ENCODE measurements at regions not wholly inside any gene's neighbourhood (a gene's known extent, or its start where the extent isn't known, plus 50 kb on each side); places are given as distances from the start of the nearest gene placed in this dataset.

DNA sequence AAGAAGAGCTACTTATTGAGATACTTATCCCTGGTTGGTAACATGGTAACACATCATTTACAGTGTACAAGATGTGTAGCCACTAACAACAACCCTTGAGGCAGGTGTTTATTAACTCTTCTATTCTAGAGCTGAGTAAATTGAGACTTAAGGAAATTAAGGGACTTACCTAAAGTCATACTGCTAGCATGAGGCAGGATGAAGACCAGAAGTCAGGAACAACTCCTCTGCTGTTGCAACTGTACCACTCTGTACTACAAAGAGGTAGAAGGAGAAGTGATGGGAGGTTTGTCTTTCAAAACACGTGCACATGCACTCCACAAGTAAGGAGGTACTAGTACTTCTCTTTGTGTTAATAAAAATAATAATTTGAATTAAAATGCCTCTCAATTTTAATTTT is 79.9 kb downstream of the LLPH start:
- H3K36me3 ChIP-seq (replicated peaks) = no peaks in the 10 kb centered on the region
- DNase-seq (ENCODE audit: low spot score in 2 of 2) = no peak
- H3K4me1 ChIP-seq = peaks cover 5% of the 10 kb centered on the region
- no peak overlapping the region for H3K4me3 ChIP-seq
- H3K27me3 ChIP-seq (ENCODE audit: low read depth) = peaks cover 35% of the 10 kb centered on the region
- in situ Hi-C loops (cut with MboI; ENCODE audit: low sequenced_read_pairs) = no loop called here
- H3K9me3 ChIP-seq = no peaks in the 10 kb centered on the region

DNA sequence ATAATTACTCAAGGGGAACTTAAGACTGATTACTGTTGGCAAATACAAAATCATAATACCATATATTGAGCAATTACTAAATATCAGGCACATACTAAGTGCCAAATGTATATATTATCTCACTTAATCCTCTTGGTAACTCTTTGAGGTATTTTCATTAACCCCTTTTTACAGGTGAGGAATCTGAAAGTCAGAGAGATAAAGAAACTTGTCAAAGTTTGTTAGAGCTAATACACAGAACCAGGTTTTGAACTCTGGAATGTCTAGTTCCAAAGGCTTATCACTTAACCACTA is 80.3 kb downstream of the LLPH start:
- no peak for DNase-seq (ENCODE audit: low spot score in 2 of 2)
- Histone ChIP-seq H3K9me3 (no peaks in the 10 kb centered on the region), H3K4me3 (no peak overlapping the region), H3K36me3 (replicated peaks) (no peaks in the 10 kb centered on the region), H3K4me1 (peaks cover 5% of the 10 kb centered on the region), H3K27me3 (ENCODE audit: low read depth) (peaks cover 36% of the 10 kb centered on the region)
- in situ Hi-C loops (cut with MboI; ENCODE audit: low sequenced_read_pairs) = no loop called here

- DNase-seq (ENCODE audit: low spot score in 2 of 2) = peak in 1 of 2 experiments; percentile 10
- Histone ChIP-seq H3K4me1 (peaks cover 5% of the 10 kb centered on the region), H3K9me3 (no peaks in the 10 kb centered on the region), H3K4me3 (no peak overlapping the region), H3K36me3 (replicated peaks) (no peaks in the 10 kb centered on the region), H3K27me3 (ENCODE audit: low read depth) (peaks cover 41% of the 10 kb centered on the region)
- in situ Hi-C loops (cut with MboI; ENCODE audit: low sequenced_read_pairs) = no loop called here
Observed at GRCh38 chr12:66049538-66050282, 80.8 kb downstream of the LLPH start.

GRCh38 chr12:66048835-66049537 is 81.6 kb downstream of the LLPH start:
- peaks cover 5% of the 10 kb centered on the region for H3K4me1 ChIP-seq
- no peak for DNase-seq (ENCODE audit: low spot score in 2 of 2)
- no peak overlapping the region for H3K4me3 ChIP-seq
- H3K9me3 ChIP-seq = no peaks in the 10 kb centered on the region
- H3K27me3 ChIP-seq (ENCODE audit: low read depth) = peaks cover 48% of the 10 kb centered on the region
- H3K36me3 ChIP-seq (replicated peaks) = no peaks in the 10 kb centered on the region
- in situ Hi-C loops (cut with MboI; ENCODE audit: low sequenced_read_pairs) = no loop called here

- no peak for DNase-seq (ENCODE audit: low spot score in 2 of 2)
- Histone ChIP-seq H3K4me3 (no peak overlapping the region), H3K4me1 (peaks cover 5% of the 10 kb centered on the region), H3K27me3 (ENCODE audit: low read depth) (peaks cover 51% of the 10 kb centered on the region), H3K9me3 (no peaks in the 10 kb centered on the region), H3K36me3 (replicated peaks) (no peaks in the 10 kb centered on the region)
- in situ Hi-C loops (cut with MboI; ENCODE audit: low sequenced_read_pairs) = no loop called here
Observed at GRCh38 chr12:66048218-66048834, 82.2 kb downstream of the LLPH start.

DNA sequence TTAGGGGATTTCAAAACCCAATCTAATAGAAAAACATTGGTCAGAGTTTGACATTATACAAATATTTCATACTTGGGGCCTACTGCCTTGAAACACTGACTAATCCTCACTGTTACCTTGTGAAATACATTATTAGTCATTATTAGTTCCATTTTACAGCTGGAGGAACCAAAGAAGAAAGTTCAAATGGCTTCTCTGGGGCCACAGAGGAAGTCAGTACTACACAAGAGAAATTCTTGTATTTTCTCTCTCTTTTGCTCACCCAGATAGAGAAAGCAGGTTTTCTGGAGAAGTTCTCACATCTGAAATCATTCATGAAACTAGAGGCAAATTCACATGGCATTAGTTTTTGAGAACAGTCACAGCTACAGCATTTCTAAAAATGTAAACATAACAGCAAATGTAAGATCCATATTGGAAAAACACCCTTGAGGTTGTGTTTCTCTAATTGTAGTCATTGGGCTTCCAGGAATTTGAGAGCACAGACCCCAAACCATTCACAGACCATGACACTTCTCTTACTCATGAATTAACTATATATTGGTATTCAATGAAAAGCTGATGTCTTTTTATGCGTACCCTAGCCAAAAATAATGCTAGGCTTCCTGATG is 83.0 kb downstream of the LLPH start:
- in situ Hi-C loops (cut with MboI; ENCODE audit: low sequenced_read_pairs) = no loop called here
- DNase-seq (ENCODE audit: low spot score in 2 of 2) = no peak
- H3K4me3 ChIP-seq = no peak overlapping the region
- H3K27me3 ChIP-seq (ENCODE audit: low read depth) = peaks cover 49% of the 10 kb centered on the region
- no peaks in the 10 kb centered on the region for H3K9me3 ChIP-seq
- peaks cover 5% of the 10 kb centered on the region for H3K4me1 ChIP-seq
- no peaks in the 10 kb centered on the region for H3K36me3 ChIP-seq (replicated peaks)

- Histone ChIP-seq H3K9me3 (no peaks in the 10 kb centered on the region), H3K36me3 (replicated peaks) (no peaks in the 10 kb centered on the region), H3K4me1 (peaks cover 5% of the 10 kb centered on the region), H3K27me3 (ENCODE audit: low read depth) (peaks cover 50% of the 10 kb centered on the region), H3K4me3 (no peak overlapping the region)
- DNase-seq (ENCODE audit: low spot score in 2 of 2) = no peak
- in situ Hi-C loops (cut with MboI; ENCODE audit: low sequenced_read_pairs) = no loop called here
Observed at GRCh38 chr12:66045506-66045905, 85.0 kb downstream of the LLPH start.

DNA sequence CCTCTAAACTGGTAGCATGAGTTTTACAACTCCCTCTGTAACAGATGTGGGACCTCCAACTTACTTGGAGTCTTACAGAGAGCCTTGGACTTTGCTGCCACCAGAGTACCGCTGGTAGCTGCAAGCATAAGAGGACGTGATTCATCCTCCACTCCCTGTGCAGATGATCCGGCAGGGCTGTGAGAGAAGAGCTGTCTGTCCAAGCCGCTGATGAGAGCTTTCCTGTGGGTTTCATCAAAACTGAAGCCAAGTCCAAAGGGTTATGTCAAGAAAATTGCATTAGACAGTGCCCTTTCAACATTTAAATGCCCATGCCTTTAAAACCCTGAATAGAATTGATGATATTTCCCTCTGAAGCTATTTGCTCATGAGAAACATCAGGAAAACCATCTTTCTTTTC is 85.8 kb downstream of the LLPH start:
- Histone ChIP-seq H3K4me1 (peaks cover 5% of the 10 kb centered on the region), H3K36me3 (replicated peaks) (no peaks in the 10 kb centered on the region), H3K27me3 (ENCODE audit: low read depth) (peaks cover 49% of the 10 kb centered on the region), H3K9me3 (no peaks in the 10 kb centered on the region), H3K4me3 (no peak overlapping the region)
- in situ Hi-C loops (cut with MboI; ENCODE audit: low sequenced_read_pairs) = no loop called here
- DNase-seq (ENCODE audit: low spot score in 2 of 2) = no peak

- H3K4me1 ChIP-seq = no peaks in the 10 kb centered on the region
Observed at GRCh38 chr12:66043035-66043434, 87.5 kb downstream of the LLPH start.

DNA sequence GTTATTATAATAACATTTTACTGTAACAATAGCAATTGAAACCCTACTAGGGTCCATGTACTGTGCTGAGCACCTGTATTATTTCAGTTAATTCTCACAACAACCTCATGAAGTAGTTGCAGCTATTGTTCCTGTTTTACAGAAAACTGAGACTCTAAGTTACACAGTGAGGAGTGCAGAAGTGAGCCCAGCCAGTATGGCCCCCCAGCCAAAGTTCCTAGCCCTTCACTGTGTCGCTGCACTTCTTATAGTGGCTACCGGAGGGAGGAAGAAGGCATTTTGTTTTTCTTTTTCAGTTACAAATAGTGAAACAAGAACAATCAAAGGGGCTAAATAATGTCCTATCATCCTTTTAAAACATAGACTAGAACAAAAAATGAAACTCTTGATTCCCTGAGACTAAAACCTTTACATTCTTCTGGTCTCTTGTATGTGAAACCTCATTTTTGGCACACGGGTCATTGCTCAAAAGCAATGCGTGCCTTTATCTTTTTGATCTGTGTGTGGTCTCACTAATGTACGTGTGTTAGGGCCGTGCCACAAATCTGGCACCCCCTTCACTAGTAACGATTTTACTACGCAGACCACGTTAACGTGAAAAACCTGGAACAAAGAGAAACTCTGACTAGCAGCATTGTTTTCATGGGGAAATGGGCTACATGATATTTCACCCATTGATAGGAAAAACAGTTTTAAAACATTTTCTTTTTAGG is 88.7 kb downstream of the LLPH start:
- Histone ChIP-seq H3K9me3 (no peaks in the 10 kb centered on the region), H3K36me3 (replicated peaks) (no peaks in the 10 kb centered on the region), H3K4me3 (no peak overlapping the region), H3K27me3 (ENCODE audit: low read depth) (peaks cover 56% of the 10 kb centered on the region), H3K4me1 (no peaks in the 10 kb centered on the region)
- no peak for DNase-seq (ENCODE audit: low spot score in 2 of 2)
- in situ Hi-C loops (cut with MboI; ENCODE audit: low sequenced_read_pairs) = no loop called here

More at GRCh38 chr12:66043035-66043434, 87.5 kb downstream of the LLPH start:
- Histone ChIP-seq H3K9me3 (no peaks in the 10 kb centered on the region), H3K27me3 (ENCODE audit: low read depth) (peaks cover 54% of the 10 kb centered on the region), H3K36me3 (replicated peaks) (no peaks in the 10 kb centered on the region), H3K4me3 (no peak overlapping the region)
- DNase-seq (ENCODE audit: low spot score in 2 of 2) = no peak
- in situ Hi-C loops (cut with MboI; ENCODE audit: low sequenced_read_pairs) = no loop called here

DNA sequence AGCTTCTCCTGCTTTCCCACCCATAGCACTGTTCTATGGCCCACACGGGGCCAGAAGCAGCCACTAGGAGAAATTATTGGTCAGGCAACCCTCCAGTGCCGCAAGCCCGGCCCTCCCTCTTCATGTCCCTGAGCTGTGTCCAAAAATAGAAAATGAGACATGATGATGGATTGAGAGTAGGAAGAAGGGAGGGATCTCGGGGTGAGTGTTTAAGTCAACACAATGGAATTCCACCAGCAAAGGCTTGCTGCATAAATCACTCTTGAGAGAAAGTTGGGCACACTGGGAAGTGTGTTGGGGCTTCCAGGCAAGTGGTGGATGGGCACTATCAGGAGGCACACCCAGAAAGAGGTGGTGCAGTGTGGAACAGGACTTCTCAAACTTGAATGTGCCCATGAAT is 94.2 kb downstream of the LLPH start:
- Histone ChIP-seq H3K9me3 (no peaks in the 10 kb centered on the region; the same call in 1 of the 2 replicates), H3K4me3 (no peak overlapping the region), H3K27me3 (ENCODE audit: low read depth) (peaks cover 35% of the 10 kb centered on the region), H3K36me3 (replicated peaks) (no peaks in the 10 kb centered on the region), H3K4me1 (no peaks in the 10 kb centered on the region)
- no peak for DNase-seq (ENCODE audit: low spot score in 2 of 2)
- in situ Hi-C loops (cut with MboI; ENCODE audit: low sequenced_read_pairs) = no loop called here

DNA sequence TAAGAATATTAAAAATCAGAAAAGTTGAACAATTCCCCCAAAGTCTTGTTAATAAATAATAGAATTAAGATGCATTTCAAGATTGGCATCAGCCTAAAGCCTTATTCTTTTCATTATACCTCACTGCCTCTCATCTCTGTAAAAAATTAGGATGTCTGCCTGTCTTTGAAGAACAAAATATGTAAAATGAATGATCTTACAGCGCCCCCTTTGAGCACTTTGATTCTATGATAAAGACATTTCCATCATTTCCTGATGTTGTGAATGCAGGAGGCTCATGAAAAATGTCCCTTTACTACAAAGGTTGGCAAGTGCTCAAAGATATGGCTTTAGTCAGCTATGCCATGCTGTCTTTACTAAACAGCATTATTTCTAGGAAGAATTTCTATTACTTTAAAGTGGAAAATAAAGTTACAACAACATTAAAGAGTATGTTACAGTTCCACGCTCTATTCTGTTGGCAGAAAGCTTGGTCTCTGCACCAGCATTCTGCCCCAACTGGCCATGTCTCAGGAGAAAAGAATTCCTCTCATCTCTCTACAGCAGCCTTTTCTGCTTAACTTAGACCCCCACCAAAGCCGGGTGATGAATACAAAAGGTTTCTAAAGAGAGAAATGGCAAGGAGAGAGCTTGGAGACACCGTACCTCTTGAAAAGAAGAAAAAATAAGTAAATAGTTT is 95.1 kb downstream of the LLPH start:
- DNase-seq (ENCODE audit: low spot score in 2 of 2) = peak; percentile 14 to 23
- no peaks in the 10 kb centered on the region; the same call in 1 of the 2 replicates for H3K9me3 ChIP-seq
- peaks cover 32% of the 10 kb centered on the region for H3K27me3 ChIP-seq (ENCODE audit: low read depth)
- no peak overlapping the region for H3K4me3 ChIP-seq
- no peaks in the 10 kb centered on the region for H3K4me1 ChIP-seq
- in situ Hi-C loops (cut with MboI; ENCODE audit: low sequenced_read_pairs) = no loop called here
- no peaks in the 10 kb centered on the region for H3K36me3 ChIP-seq (replicated peaks)

- no peak for DNase-seq (ENCODE audit: low spot score in 2 of 2)
- in situ Hi-C loops (cut with MboI; ENCODE audit: low sequenced_read_pairs) = no loop called here
- no peaks in the 10 kb centered on the region for H3K36me3 ChIP-seq (replicated peaks)
- H3K27me3 ChIP-seq (ENCODE audit: low read depth) = peaks cover 28% of the 10 kb centered on the region; the same call in 1 of the 2 replicates
- H3K9me3 ChIP-seq = no peaks in the 10 kb centered on the region; the same call in 1 of the 2 replicates
- H3K4me3 ChIP-seq = no peak overlapping the region
- H3K4me1 ChIP-seq = no peaks in the 10 kb centered on the region
Observed at GRCh38 chr12:66033151-66033550, 97.4 kb downstream of the LLPH start.

All from HAP-1 (cell line).